CD14-positive monocyte (primary cell): ENCODE measurements at regions not wholly inside any gene's neighbourhood (a gene's known extent, or its start where the extent isn't known, plus 50 kb on each side); places are given as distances from the start of the nearest gene placed in this dataset.

ENCODE experiments used
- DNase-seq, 3 donors: peaks; one replicate each; pipeline ENCODE4 v3.0.0-alpha.2; 2011 to 2022
- H2AFZ ChIP-seq: 2 replicates; pipeline ENCODE4 v1.6.0; 2012; ENCODE audit warnings: mild to moderate bottlenecking, low read depth, low read length, inconsistent platforms; ENCODE audit not compliant: insufficient read depth, poor library complexity, severe bottlenecking
- H3K27ac ChIP-seq, 2 donors: 1 replicate in 1 of 2; 2 replicates in 1 of 2; pipeline ENCODE4 v1.5.1; 2012 to 2013; ENCODE audit warnings: low read length in 2 of 2, control low read depth in 1 of 2, inconsistent platforms in 1 of 2, low read depth in 1 of 2, mild to moderate bottlenecking in 1 of 2
- H3K27me3 ChIP-seq, 2 donors: one replicate each; pipeline versions ENCODE4 v1.6.0 to v1.6.1; 2011 to 2013; ENCODE audit warnings: low read length in 2 of 2; ENCODE audit not compliant: control insufficient read depth in 2 of 2, insufficient read depth in 2 of 2
- H3K36me3 ChIP-seq, 2 donors: replicated peaks in 1 of 2; 1 replicate in 1 of 2; 2 replicates in 1 of 2; pipeline versions ENCODE4 v1.5.1 to v1.6.1; 2012 to 2013; ENCODE audit warnings: low read length in 2 of 2, control low read depth in 1 of 2, inconsistent platforms in 1 of 2, mild to moderate bottlenecking in 1 of 2; ENCODE audit not compliant: insufficient read depth in 2 of 2, control insufficient read depth in 1 of 2
- H3K4me1 ChIP-seq, 2 donors: 1 replicate in 1 of 2; 2 replicates in 1 of 2; pipeline versions ENCODE4 v1.5.1 to v1.6.1; 2012 to 2013; ENCODE audit warnings: low read length in 2 of 2, control low read depth in 1 of 2, inconsistent platforms in 1 of 2, mild to moderate bottlenecking in 1 of 2, moderate library complexity in 1 of 2; ENCODE audit not compliant: insufficient read depth in 2 of 2, control insufficient read depth in 1 of 2
- H3K4me2 ChIP-seq: replicated peaks from 2 replicates; pipeline ENCODE3; 2012; ENCODE audit warnings: low read length, moderate library complexity, mild to moderate bottlenecking; ENCODE audit not compliant: poor library complexity, severe bottlenecking; ENCODE audit errors: extremely low read depth
- H3K4me3 ChIP-seq, 3 experiments: fragments of 200-600 bp in 1 of 3; sonication (generic) in 1 of 3; replicated peaks in 1 of 3; 1 replicate in 2 of 3; 2 replicates in 1 of 3; pipeline ENCODE4 v1.5.1; 2011 to 2013; ENCODE audit warnings: low read length in 3 of 3, mild to moderate bottlenecking in 3 of 3, control low read depth in 2 of 3, low read depth in 2 of 3, inconsistent platforms in 1 of 3, moderate library complexity in 1 of 3
- H3K79me2 ChIP-seq: 2 replicates; pipeline ENCODE4 v1.6.0; 2012; ENCODE audit warnings: mild to moderate bottlenecking, control low read depth, inconsistent platforms, low read length, moderate library complexity; ENCODE audit not compliant: insufficient read depth
- H3K9ac ChIP-seq: 2 replicates; pipeline ENCODE4 v1.6.0; 2017; ENCODE audit warnings: low read length, mild to moderate bottlenecking; ENCODE audit not compliant: insufficient read depth, poor library complexity, severe bottlenecking
- H3K9me3 ChIP-seq, 2 donors: replicated peaks in 1 of 2; 1 replicate in 1 of 2; 2 replicates in 1 of 2; pipeline versions ENCODE4 v1.5.1 to v1.6.1; 2012 to 2013; ENCODE audit warnings: low read length in 2 of 2, control low read depth in 1 of 2; ENCODE audit not compliant: control insufficient read depth in 1 of 2, insufficient read depth in 1 of 2
- H4K20me1 ChIP-seq: 2 replicates; pipeline ENCODE4 v1.6.0; 2012; ENCODE audit warnings: mild to moderate bottlenecking, low read length, control low read depth, moderate library complexity; ENCODE audit not compliant: insufficient read depth
- H3K27ac Mint-ChIP-seq, 7 donors: one replicate each; pipeline ENCODE4 v1.8.0; 2020; ENCODE audit warnings: mild to moderate bottlenecking in 7 of 7, mixed read lengths in 7 of 7, moderate library complexity in 6 of 7, inconsistent platforms in 2 of 7
- H3K27me3 Mint-ChIP-seq, 3 donors: one replicate each; pipeline ENCODE4 v1.8.0; 2021 to 2022; ENCODE audit warnings: low read depth in 3 of 3, mild to moderate bottlenecking in 3 of 3, mixed read lengths in 3 of 3, moderate library complexity in 3 of 3, inconsistent platforms in 1 of 3
- H3K36me3 Mint-ChIP-seq, 2 donors: one replicate each; pipeline ENCODE4 v1.8.0; 2020; ENCODE audit warnings: mixed read lengths in 2 of 2, inconsistent platforms in 1 of 2, mild to moderate bottlenecking in 1 of 2
- H3K4me1 Mint-ChIP-seq: one replicate; pipeline ENCODE4 v1.8.0; 2020; ENCODE audit warnings: mild to moderate bottlenecking, mixed read lengths
- H3K4me3 Mint-ChIP-seq, 2 donors: one replicate each; pipeline ENCODE4 v1.8.0; 2020; ENCODE audit warnings: mild to moderate bottlenecking in 2 of 2, mixed read lengths in 2 of 2, moderate library complexity in 1 of 2
- H3K9me3 Mint-ChIP-seq, 7 donors: one replicate each; pipeline ENCODE4 v1.8.0; 2020 to 2022; ENCODE audit warnings: mixed read lengths in 7 of 7, mild to moderate bottlenecking in 6 of 7, moderate library complexity in 6 of 7, inconsistent platforms in 2 of 7
- WGBS: methylation state at CpG from one replicate; pipeline ENCODE4 v1.1.5; 2013; ENCODE audit warnings: missing lambda C conversion rate; ENCODE audit not compliant: insufficient coverage; 5-methylcytosine and 5-hydroxymethylcytosine counted together
- intact Hi-C, 2 donors: fragments of 100-400 bp; cut with micrococcal nuclease; formaldehyde crosslinking; loops; one replicate each; pipeline versions ENCODE4 v1.15.0 to v1.15.1; 2023
- TF ChIP-seq, protein P1 (sequence below): fragments of 200-600 bp; IDR thresholded peaks from one replicate; pipeline ENCODE4 v1.8.0; 2022; ENCODE audit warnings: antibody characterized with exemption, mild to moderate bottlenecking

DNA sequence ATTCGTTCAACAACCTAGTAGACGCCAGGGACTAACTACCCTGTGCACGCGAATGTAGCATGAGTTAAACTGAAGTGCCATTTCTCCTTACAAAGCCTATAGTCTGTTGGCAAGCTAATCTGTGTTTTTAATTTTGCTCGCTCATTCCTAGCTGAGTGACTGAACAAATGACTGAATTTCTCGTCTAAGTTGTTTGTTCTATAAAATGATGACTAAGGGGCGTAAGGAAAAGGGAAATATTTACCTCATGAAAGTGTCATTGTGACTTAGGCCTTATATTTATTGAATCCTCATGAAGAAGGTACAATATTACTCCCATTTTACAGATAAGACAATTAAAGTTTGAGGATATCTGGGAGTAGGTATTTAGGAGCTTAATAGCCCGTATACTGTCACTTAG, 818.3 kb upstream of the ALCAM start:
- H3K9me3 Mint-ChIP-seq = peaks cover 0 to 5% (median 2%) of the 10 kb centered on the region in 7 donors
- WGBS = 100% methylated on average over 4 of the region's 8 CpGs

DNA sequence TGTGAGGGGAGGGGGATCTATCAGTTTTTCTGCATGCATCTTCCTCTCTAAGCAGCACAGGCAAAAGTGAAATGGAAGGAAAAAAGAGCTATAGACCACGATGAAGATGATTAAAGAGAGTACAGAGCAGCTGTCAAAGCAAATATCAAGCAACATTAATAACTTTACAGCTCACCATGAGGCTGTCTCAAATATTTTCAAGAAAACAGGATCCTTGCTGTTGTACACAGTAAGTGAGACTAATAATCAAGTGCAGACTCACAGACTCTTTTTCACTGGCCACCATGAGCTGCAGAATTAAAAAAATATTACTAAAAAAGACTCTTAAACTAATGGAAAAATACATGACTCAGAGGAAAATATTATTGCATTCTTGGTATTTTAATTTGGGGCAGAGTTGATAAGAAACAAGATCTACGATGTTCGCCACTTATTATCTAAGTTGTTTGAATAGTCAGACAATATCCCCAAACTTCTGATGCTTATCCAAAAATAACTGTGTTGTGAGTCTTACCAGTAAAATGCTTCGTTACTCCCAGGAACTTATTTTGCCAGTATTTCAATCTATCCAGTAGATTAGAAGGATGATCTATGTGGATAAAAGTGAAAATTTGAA, 817.5 kb upstream of the ALCAM start:
- Histone ChIP-seq H4K20me1 (no peaks in the 10 kb centered on the region), H3K79me2 (no peaks in the 10 kb centered on the region), H3K9me3 (no peaks in the 10 kb centered on the region), H3K36me3 (no peaks in the 10 kb centered on the region), H3K4me1 (no peaks in the 10 kb centered on the region), H2AFZ (no peak overlapping the region), H3K27me3 (no peaks in the 10 kb centered on the region), H3K4me3 (no peak overlapping the region), H3K27ac (no peak overlapping the region), H3K4me2 (no peak overlapping the region), H3K9ac (no peak overlapping the region)
- Mint-ChIP-seq H3K36me3 (no peaks in the 10 kb centered on the region), H3K9me3 (peaks cover 0 to 5% (median 2%) of the 10 kb centered on the region in 7 donors), H3K4me3 (no peak overlapping the region), H3K27me3 (peaks cover 2 to 4% (median 4%) of the 10 kb centered on the region in 3 donors), H3K27ac (no peak overlapping the region), H3K4me1 (no peaks in the 10 kb centered on the region)
- no peak for DNase-seq
- no CpG with 5 or more reads among the region's 4 CpGs for WGBS
- TF ChIP-seq, protein P1, sequence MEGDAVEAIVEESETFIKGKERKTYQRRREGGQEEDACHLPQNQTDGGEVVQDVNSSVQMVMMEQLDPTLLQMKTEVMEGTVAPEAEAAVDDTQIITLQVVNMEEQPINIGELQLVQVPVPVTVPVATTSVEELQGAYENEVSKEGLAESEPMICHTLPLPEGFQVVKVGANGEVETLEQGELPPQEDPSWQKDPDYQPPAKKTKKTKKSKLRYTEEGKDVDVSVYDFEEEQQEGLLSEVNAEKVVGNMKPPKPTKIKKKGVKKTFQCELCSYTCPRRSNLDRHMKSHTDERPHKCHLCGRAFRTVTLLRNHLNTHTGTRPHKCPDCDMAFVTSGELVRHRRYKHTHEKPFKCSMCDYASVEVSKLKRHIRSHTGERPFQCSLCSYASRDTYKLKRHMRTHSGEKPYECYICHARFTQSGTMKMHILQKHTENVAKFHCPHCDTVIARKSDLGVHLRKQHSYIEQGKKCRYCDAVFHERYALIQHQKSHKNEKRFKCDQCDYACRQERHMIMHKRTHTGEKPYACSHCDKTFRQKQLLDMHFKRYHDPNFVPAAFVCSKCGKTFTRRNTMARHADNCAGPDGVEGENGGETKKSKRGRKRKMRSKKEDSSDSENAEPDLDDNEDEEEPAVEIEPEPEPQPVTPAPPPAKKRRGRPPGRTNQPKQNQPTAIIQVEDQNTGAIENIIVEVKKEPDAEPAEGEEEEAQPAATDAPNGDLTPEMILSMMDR = no peak
- intact Hi-C loops = no loop called here

More for the DNA sequence above, 818.3 kb upstream of the ALCAM start:
- Mint-ChIP-seq H3K36me3 (no peaks in the 10 kb centered on the region), H3K27ac (no peak overlapping the region), H3K27me3 (peaks cover 2 to 4% (median 4%) of the 10 kb centered on the region in 3 donors), H3K4me1 (no peaks in the 10 kb centered on the region), H3K4me3 (no peak overlapping the region)
- intact Hi-C loops = no loop called here
- no peak overlapping the region for H3K4me2 ChIP-seq
- no peaks in the 10 kb centered on the region for H3K4me1 ChIP-seq
- H3K9ac ChIP-seq = no peak overlapping the region
- no peaks in the 10 kb centered on the region for H3K79me2 ChIP-seq
- TF ChIP-seq, protein P1 = no peak
- H3K9me3 ChIP-seq = no peaks in the 10 kb centered on the region
- no peak for DNase-seq
- no peak overlapping the region for H3K4me3 ChIP-seq
- no peaks in the 10 kb centered on the region for H3K36me3 ChIP-seq
- no peak overlapping the region for H2AFZ ChIP-seq
- no peak overlapping the region for H3K27ac ChIP-seq
- H3K27me3 ChIP-seq = no peaks in the 10 kb centered on the region
- no peaks in the 10 kb centered on the region for H4K20me1 ChIP-seq
